PC-9 (cell line): ENCODE measurements at regions not wholly inside any gene's neighbourhood (a gene's known extent, or its start where the extent isn't known, plus 50 kb on each side); places are given as distances from the start of the nearest gene placed in this dataset.
"Not testable (repeated sequence)": the region's sequence is repeated elsewhere in the genome, so short reads cannot be mapped to it uniquely, and the experiment has no call there.

ENCODE experiments used
- CTCF ChIP-seq: fragments of 200-600 bp; sonication (generic); conservative IDR thresholded peaks from 2 replicates; pipeline ENCODE4 v1.6.1; 2017; ENCODE audit warnings: mixed run types, antibody characterized with exemption, mild to moderate bottlenecking, moderate library complexity
- EZH2 ChIP-seq: fragments of 200-600 bp; sonication (generic); IDR thresholded peaks from 2 replicates; pipeline ENCODE4 v1.8.0; 2017; ENCODE audit warnings: antibody characterized with exemption, low read depth

- TF ChIP-seq CTCF, EZH2: not testable (repeated sequence)
Measured at GRCh38 chr6:3916749-3917148, 67.6 kb downstream of the FAM50B start.
